T47D (cell line): ENCODE measurements at regions not wholly inside any gene's neighbourhood (a gene's known extent, or its start where the extent isn't known, plus 50 kb on each side); places are given as distances from the start of the nearest gene placed in this dataset.

Experiments
- DNase-seq, 2 experiments: peaks; one replicate each; pipeline versions ENCODE4 v3.0.0 to v3.0.0-alpha.2; 2011 to 2012; ENCODE audit warnings: low read depth in 1 of 2, low spot score in 1 of 2
- JUND ChIP-seq: IDR thresholded peaks from 2 replicates; pipeline ENCODE4 v1.6.1; 2012; ENCODE audit warnings: low read depth
- in situ Hi-C: cut with HindIII; loops from 2 replicates; pipeline ENCODE4 v1.10.0; 2016; ENCODE audit warnings: low sequenced_read_pairs, low pct_unique_long_range_greater_than_20kb

DNA sequence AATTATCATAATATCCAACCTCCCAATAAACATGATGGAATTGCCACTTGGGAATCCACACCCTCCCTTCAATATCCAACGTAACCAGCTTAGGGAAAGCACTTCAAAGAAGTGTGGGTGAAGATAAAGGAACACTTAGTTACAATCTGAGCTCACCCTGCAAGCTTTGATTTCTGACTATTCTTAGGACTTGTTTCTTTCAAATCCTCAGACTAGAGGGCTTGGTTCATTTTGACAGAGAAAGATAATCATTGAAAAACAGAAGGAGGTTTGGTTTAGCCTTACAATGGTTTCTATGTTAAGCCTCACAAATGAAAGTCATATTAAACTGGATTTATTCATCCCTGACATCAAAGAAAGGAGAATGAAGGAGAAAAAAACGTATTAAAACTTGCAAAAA, 57.9 kb upstream of the SYT13 start:
- DNase-seq: no peak
- in situ Hi-C loops: no loop called here
- TF ChIP-seq JUND: no peak

- DNase-seq: no peak
- in situ Hi-C loops: no loop called here
- no peak for TF ChIP-seq JUND
Observed at GRCh38 chr11:45343444-45343843, 57.3 kb upstream of the SYT13 start.

DNA sequence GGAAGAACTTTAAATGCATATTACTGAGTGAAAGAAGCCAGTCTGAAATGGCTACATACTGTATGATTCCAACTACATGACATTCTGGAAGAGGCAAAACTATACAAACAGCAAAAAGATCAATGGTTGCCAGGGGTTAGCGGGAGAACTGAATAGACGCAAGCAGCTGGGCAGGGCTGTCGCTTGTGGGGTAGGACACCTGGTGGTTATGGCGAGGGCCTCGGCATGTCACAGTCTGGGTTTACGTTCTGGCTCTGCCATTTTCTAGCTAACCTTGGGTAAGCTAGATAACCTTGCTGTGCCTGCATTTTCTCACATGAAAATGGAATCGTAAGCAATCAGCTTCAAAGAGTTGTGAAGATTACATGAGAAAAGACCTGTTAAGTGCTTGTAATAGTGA, 55.2 kb upstream of the SYT13 start:
- TF ChIP-seq JUND: no peak
- DNase-seq: no peak
- in situ Hi-C loops: no loop called here

DNA sequence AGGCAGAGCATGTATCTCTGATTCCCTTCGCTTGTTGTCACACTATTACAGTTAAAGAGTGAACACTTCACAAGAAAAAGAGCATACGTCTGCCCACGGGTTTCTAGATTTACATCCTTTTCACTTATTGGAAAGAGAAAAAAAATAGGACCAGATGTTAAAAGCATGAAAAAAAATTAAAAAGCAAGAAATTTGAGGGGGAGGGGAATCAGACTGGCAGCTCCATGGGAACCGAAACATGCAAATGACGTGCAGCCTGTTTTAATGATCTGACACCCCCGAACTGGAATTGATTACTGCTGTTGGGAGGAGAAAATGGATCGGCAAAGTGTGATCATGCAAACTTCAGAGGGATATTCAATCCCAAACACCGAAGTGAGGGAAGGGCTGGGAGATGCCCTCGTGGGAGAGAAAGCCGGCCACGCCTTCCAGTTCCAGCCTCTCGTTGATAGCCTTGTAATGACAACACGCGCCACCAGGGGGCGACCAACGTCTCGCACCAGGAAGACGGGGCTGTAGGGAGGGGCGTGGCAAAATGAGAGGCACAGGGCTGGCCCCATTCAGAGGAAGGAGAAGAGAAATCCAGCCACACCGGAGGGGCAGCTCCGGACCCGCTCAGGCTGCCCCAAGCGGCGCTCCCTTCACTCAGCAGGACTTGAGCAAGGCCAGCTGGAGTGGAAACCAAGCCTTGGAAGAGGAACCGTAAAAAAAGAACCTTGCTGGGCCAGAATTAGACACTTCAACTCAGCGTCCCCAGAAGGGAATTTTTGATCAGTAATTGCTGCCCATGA, 53.8 kb upstream of the SYT13 start:
- peak; percentile 93 to 96 for DNase-seq
- no peak for TF ChIP-seq JUND
- in situ Hi-C loops: no loop called here

DNA sequence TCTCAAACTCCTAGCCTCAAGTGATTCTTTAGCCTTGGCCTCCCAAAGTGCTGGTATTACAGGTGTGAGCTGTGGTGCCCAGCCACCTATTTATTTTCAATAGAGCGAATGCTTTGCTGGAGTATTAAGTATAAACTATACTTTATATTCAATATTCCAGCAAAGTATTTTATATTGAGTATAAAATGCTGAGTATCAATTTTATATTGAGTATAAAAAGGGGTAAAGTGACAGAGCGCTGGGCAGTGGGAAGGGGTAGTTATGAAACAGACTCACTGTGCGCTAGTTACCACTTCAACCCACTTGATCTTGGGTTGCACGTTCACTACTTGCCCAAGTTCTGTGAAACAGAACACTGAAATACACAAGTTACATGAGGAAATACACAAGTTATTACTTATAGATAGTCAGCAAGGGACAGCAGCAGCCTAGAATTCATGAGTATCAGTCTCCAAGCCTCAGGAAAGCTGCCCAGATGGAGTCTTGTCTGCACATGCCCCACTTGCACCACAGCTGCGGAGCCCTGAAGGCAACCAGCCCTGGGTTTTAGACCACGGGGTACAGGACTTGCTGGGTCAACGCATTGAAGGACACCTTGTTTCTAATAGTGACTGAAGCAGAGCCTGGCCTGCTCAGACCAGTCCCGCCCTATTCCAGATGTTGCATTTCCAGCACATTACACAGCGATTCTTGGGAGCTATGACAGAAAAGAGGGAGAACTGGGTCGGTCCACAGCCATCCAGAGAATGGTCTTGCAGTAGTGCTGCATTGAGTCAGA, 51.6 kb upstream of the SYT13 start:
- no peak for DNase-seq
- no peak for TF ChIP-seq JUND
- in situ Hi-C loops: no loop called here

- in situ Hi-C loops: no loop called here
- DNase-seq: no peak
- TF ChIP-seq JUND: no peak
Observed at GRCh38 chr11:45336136-45336535, 50.0 kb upstream of the SYT13 start.
